IMR-90 (cell line): ENCODE measurements at regions not wholly inside any gene's neighbourhood (a gene's known extent, or its start where the extent isn't known, plus 50 kb on each side); places are given as distances from the start of the nearest gene placed in this dataset.

Source experiments
- ATAC-seq: fragments of 200-7000 bp; cut with Tn5 transposase; 2 replicates; pipeline ENCODE4 v1.9.1; 2020; ENCODE audit warnings: low read depth, mild to moderate bottlenecking, moderate library complexity
- BruUV-seq: library from RNA; stranded (reverse); fragments of 400-500 nt; replicated peaks from 2 replicates; lab custom pipeline; 2021; lab: Mats Ljungman, UMichigan
- CTCF ChIA-PET: fragments of 300-600 bp; formaldehyde crosslinking; extraction: SDS; loops from one replicate; lab custom pipeline; 2021; ENCODE audit warnings: antibody characterized with exemption; lab: Yijun Ruan, JAX
- POLR2A ChIA-PET: fragments of 300-600 bp; sonication (Branson Sonifier 250); formaldehyde crosslinking; loops from one replicate; lab custom pipeline; 2022; ENCODE audit warnings: antibody characterized with exemption; ENCODE audit not compliant: unreplicated experiment; lab: Charles Lee
- DNase-seq: peaks from one replicate; pipeline ENCODE4 v3.0.0; 2013
- H2AFZ ChIP-seq: replicated peaks from 2 replicates; pipeline ENCODE3; 2013; ENCODE audit warnings: low read length, mild to moderate bottlenecking; ENCODE audit not compliant: poor library complexity
- H2AK5ac ChIP-seq: 2 replicates; pipeline ENCODE4 v1.6.1; 2013; ENCODE audit warnings: low read depth, low read length, inconsistent platforms
- H2AK9ac ChIP-seq: replicated peaks from 2 replicates; pipeline ENCODE3; 2013; ENCODE audit warnings: mild to moderate bottlenecking, low read depth, low read length, moderate library complexity; ENCODE audit not compliant: poor library complexity
- H2BK120ac ChIP-seq: 2 replicates; pipeline ENCODE4 v1.6.1; 2013; ENCODE audit warnings: low read depth, low read length, inconsistent platforms
- H2BK15ac ChIP-seq: 3 replicates; pipeline ENCODE4 v1.6.1; 2013; ENCODE audit warnings: low read depth, low read length, inconsistent platforms
- H2BK20ac ChIP-seq: 2 replicates; pipeline ENCODE4 v1.6.1; 2013; ENCODE audit warnings: low read depth, mild to moderate bottlenecking, inconsistent platforms, low read length, moderate library complexity
- H2BK5ac ChIP-seq: 2 replicates; pipeline ENCODE4 v1.6.1; 2013; ENCODE audit warnings: mild to moderate bottlenecking, low read depth, low read length, inconsistent platforms; ENCODE audit not compliant: poor library complexity, severe bottlenecking
- H3K14ac ChIP-seq: replicated peaks from 2 replicates; pipeline ENCODE4 v1.6.1; 2013; ENCODE audit warnings: low read depth, low read length, inconsistent platforms
- H3K18ac ChIP-seq: 2 replicates; pipeline ENCODE4 v1.6.1; 2013; ENCODE audit warnings: low read depth, low read length, control low read depth
- H3K23ac ChIP-seq: 2 replicates; pipeline ENCODE4 v1.6.1; 2013; ENCODE audit warnings: low read depth, low read length, inconsistent platforms
- H3K27ac ChIP-seq: 2 replicates; pipeline ENCODE4 v1.5.1; 2013; ENCODE audit warnings: mild to moderate bottlenecking, control low read depth, low read length; ENCODE audit not compliant: insufficient read depth
- H3K27me3 ChIP-seq: 2 replicates; pipeline ENCODE4 v1.6.1; 2013; ENCODE audit warnings: low read length; ENCODE audit not compliant: control insufficient read depth, insufficient read depth
- H3K36me3 ChIP-seq: 2 replicates; pipeline ENCODE4 v1.6.1; 2013; ENCODE audit warnings: low read length, mixed read lengths; ENCODE audit not compliant: control insufficient read depth, insufficient read depth
- H3K4ac ChIP-seq: 2 replicates; pipeline ENCODE4 v1.6.1; 2013; ENCODE audit warnings: low read depth, low read length, inconsistent platforms
- H3K4me1 ChIP-seq: 2 replicates; pipeline ENCODE4 v1.6.1; 2013; ENCODE audit warnings: low read length, mixed read lengths; ENCODE audit not compliant: control insufficient read depth, insufficient read depth
- H3K4me2 ChIP-seq: 2 replicates; pipeline ENCODE4 v1.6.1; 2013; ENCODE audit warnings: low read depth, mild to moderate bottlenecking, control low read depth, low read length, moderate library complexity
- H3K4me3 ChIP-seq: 2 replicates; pipeline ENCODE4 v1.5.1; 2013; ENCODE audit warnings: low read depth, mild to moderate bottlenecking, control low read depth, low read length, moderate library complexity; ENCODE audit not compliant: insufficient read depth
- H3K56ac ChIP-seq: 2 replicates; pipeline ENCODE4 v1.6.1; 2013; ENCODE audit warnings: low read length, inconsistent platforms; ENCODE audit not compliant: insufficient read depth; ENCODE audit errors: extremely low read depth
- H3K79me1 ChIP-seq, 2 experiments: 2 replicates each; pipeline ENCODE4 v1.6.1; 2013; ENCODE audit warnings: low read length in 2 of 2, inconsistent platforms in 1 of 2, low read depth in 1 of 2
- H3K9ac ChIP-seq: 2 replicates; pipeline ENCODE4 v1.6.1; 2013; ENCODE audit warnings: low read depth, low read length, control low read depth
- H3K9me1 ChIP-seq: 2 replicates; pipeline ENCODE4 v1.6.1; 2013; ENCODE audit warnings: low read length, inconsistent platforms; ENCODE audit not compliant: insufficient read depth
- H3K9me3 ChIP-seq: 2 replicates; pipeline ENCODE4 v1.6.1; 2013; ENCODE audit warnings: low read length; ENCODE audit not compliant: control insufficient read depth, insufficient read depth
- H4K20me1 ChIP-seq: 2 replicates; pipeline ENCODE4 v1.6.1; 2013; ENCODE audit warnings: low read length, inconsistent platforms; ENCODE audit not compliant: insufficient read depth
- H4K5ac ChIP-seq: 2 replicates; pipeline ENCODE4 v1.6.1; 2013; ENCODE audit warnings: mild to moderate bottlenecking, low read depth, low read length, control low read depth
- H4K8ac ChIP-seq, 2 experiments: 2 replicates each; pipeline ENCODE4 v1.6.1; 2013; ENCODE audit warnings: low read depth in 2 of 2, low read length in 2 of 2, control low read depth in 1 of 2, inconsistent platforms in 1 of 2
- H4K91ac ChIP-seq: 2 replicates; pipeline ENCODE4 v1.6.1; 2013; ENCODE audit warnings: low read depth, low read length, inconsistent platforms; ENCODE audit not compliant: insufficient read depth
- BHLHE40 ChIP-seq: fragments of 150-350 bp; IDR thresholded peaks from 2 replicates; pipeline ENCODE4 v1.6.1; 2016; ENCODE audit warnings: mild to moderate bottlenecking, low read depth, low read length
- CEBPB ChIP-seq: IDR thresholded peaks from 2 replicates; pipeline ENCODE4 v1.6.1; 2012; ENCODE audit warnings: low read depth, low read length, improper control_type of control experiment
- CHD1 ChIP-seq: IDR thresholded peaks from 2 replicates; pipeline ENCODE4 v1.6.1; 2012; ENCODE audit warnings: low read depth, low read length, improper control_type of control experiment
- FOS ChIP-seq: fragments of 150-350 bp; IDR thresholded peaks from 2 replicates; pipeline ENCODE4 v1.6.1; 2016; ENCODE audit warnings: low read depth, low read length
- MAFK ChIP-seq: IDR thresholded peaks from 2 replicates; pipeline ENCODE4 v1.6.1; 2012; ENCODE audit warnings: low read depth, low read length, improper control_type of control experiment
- MAZ ChIP-seq: IDR thresholded peaks from 2 replicates; pipeline ENCODE4 v1.6.1; 2012; ENCODE audit warnings: low read depth, mild to moderate bottlenecking, low read length, improper control_type of control experiment, moderate library complexity, borderline replicate concordance
- MXI1 ChIP-seq: IDR thresholded peaks from 2 replicates; pipeline ENCODE4 v1.6.1; 2012; ENCODE audit warnings: low read depth, mild to moderate bottlenecking, low read length, moderate library complexity, borderline replicate concordance
- NFE2L2 ChIP-seq: fragments of 150-350 bp; IDR thresholded peaks from 2 replicates; pipeline ENCODE4 v1.6.1; 2016; ENCODE audit warnings: low read depth, mild to moderate bottlenecking, low read length
- POLR2A ChIP-seq: IDR thresholded peaks from 2 replicates; pipeline ENCODE4 v1.6.1; 2012; ENCODE audit warnings: mild to moderate bottlenecking, low read depth, low read length
- RAD21 ChIP-seq: IDR thresholded peaks from 2 replicates; pipeline ENCODE4 v1.6.1; 2012; ENCODE audit warnings: low read length, improper control_type of control experiment
- RCOR1 ChIP-seq: IDR thresholded peaks from 2 replicates; pipeline ENCODE4 v1.6.1; 2012; ENCODE audit warnings: mild to moderate bottlenecking, low read length, improper control_type of control experiment; ENCODE audit not compliant: insufficient replicate concordance
- RFX5 ChIP-seq: IDR thresholded peaks from 2 replicates; pipeline ENCODE4 v1.8.0; 2012; ENCODE audit warnings: low read depth, mild to moderate bottlenecking, low read length, moderate library complexity
- SMC3 ChIP-seq: fragments of 150-350 bp; IDR thresholded peaks from 2 replicates; pipeline ENCODE4 v1.6.1; 2016; ENCODE audit warnings: low read depth, mild to moderate bottlenecking, antibody characterized with exemption, low read length, moderate library complexity
- USF2 ChIP-seq: fragments of 150-350 bp; IDR thresholded peaks from 2 replicates; pipeline ENCODE4 v1.6.1; 2017; ENCODE audit warnings: mild to moderate bottlenecking, antibody characterized with exemption, low read length, low read depth
- WGBS, 2 experiments: methylation state at CpG; one replicate each; pipeline versions ENCODE4 v1.1.5 to v1.1.7; 2013; ENCODE audit warnings: missing lambda C conversion rate in 2 of 2; ENCODE audit not compliant: insufficient read length in 1 of 2; ENCODE audit errors: extremely low coverage in 2 of 2; 5-methylcytosine and 5-hydroxymethylcytosine counted together
- dilution Hi-C: fragments of 300-500 bp; cut with HindIII; formaldehyde crosslinking; loops from one replicate; pipeline ENCODE4 v1.14.3; 2018; ENCODE audit warnings: low sequenced_read_pairs; ENCODE audit not compliant: unreplicated experiment
- in situ Hi-C: fragments of 300-500 bp; cut with MboI; formaldehyde crosslinking; loops from 3 replicates; pipeline ENCODE4 v1.14.3; 2019; ENCODE audit warnings: low sequenced_read_pairs, inconsistent platforms, mixed read lengths
- intact Hi-C: fragments of 100-400 bp; cut with micrococcal nuclease; formaldehyde crosslinking; loops from 2 replicates; pipeline ENCODE4 v1.10.0; 2022
- TF ChIP-seq, protein P1 (sequence below): conservative IDR thresholded peaks from 2 replicates; pipeline ENCODE4 v1.5.1; 2012; ENCODE audit warnings: mild to moderate bottlenecking, low read depth, low read length, improper control_type of control experiment
- TF ChIP-seq, protein P2 (sequence below): fragments of 150-350 bp; IDR thresholded peaks from 2 replicates; pipeline ENCODE4 v1.6.1; 2016; ENCODE audit warnings: low read depth, mild to moderate bottlenecking, low read length, moderate library complexity, borderline replicate concordance

- TF ChIP-seq, protein P1, sequence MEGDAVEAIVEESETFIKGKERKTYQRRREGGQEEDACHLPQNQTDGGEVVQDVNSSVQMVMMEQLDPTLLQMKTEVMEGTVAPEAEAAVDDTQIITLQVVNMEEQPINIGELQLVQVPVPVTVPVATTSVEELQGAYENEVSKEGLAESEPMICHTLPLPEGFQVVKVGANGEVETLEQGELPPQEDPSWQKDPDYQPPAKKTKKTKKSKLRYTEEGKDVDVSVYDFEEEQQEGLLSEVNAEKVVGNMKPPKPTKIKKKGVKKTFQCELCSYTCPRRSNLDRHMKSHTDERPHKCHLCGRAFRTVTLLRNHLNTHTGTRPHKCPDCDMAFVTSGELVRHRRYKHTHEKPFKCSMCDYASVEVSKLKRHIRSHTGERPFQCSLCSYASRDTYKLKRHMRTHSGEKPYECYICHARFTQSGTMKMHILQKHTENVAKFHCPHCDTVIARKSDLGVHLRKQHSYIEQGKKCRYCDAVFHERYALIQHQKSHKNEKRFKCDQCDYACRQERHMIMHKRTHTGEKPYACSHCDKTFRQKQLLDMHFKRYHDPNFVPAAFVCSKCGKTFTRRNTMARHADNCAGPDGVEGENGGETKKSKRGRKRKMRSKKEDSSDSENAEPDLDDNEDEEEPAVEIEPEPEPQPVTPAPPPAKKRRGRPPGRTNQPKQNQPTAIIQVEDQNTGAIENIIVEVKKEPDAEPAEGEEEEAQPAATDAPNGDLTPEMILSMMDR = no peak
- no peak for TF ChIP-seq CHD1
- TF ChIP-seq USF2 = no peak
- TF ChIP-seq NFE2L2 = no peak
- no peak for TF ChIP-seq RAD21
- no peak for TF ChIP-seq MAZ
- no peak for TF ChIP-seq MXI1
- TF ChIP-seq MAFK = no peak
- TF ChIP-seq, protein P2, sequence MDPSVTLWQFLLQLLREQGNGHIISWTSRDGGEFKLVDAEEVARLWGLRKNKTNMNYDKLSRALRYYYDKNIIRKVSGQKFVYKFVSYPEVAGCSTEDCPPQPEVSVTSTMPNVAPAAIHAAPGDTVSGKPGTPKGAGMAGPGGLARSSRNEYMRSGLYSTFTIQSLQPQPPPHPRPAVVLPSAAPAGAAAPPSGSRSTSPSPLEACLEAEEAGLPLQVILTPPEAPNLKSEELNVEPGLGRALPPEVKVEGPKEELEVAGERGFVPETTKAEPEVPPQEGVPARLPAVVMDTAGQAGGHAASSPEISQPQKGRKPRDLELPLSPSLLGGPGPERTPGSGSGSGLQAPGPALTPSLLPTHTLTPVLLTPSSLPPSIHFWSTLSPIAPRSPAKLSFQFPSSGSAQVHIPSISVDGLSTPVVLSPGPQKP = no peak
- TF ChIP-seq BHLHE40 = no peak
- TF ChIP-seq SMC3 = no peak
- no peak for TF ChIP-seq RCOR1
- TF ChIP-seq POLR2A = no peak
- no peak for TF ChIP-seq CEBPB
- TF ChIP-seq RFX5 = no peak
- no peak for TF ChIP-seq FOS
- Histone ChIP-seq H4K5ac (no peak overlapping the region), H2BK120ac (no peak overlapping the region), H3K79me1 (no peaks in the 10 kb centered on the region), H3K23ac (no peak overlapping the region), H3K14ac (no peak overlapping the region), H2BK15ac (no peak overlapping the region), H3K9me3 (peaks cover 8% of the 10 kb centered on the region), H3K18ac (no peak overlapping the region), H2AFZ (no peak overlapping the region), H2BK20ac (no peak overlapping the region), H3K4me1 (no peaks in the 10 kb centered on the region), H3K27ac (no peak overlapping the region), H3K4ac (no peak overlapping the region), H3K9me1 (no peaks in the 10 kb centered on the region), H3K27me3 (no peaks in the 10 kb centered on the region), H2BK5ac (no peak overlapping the region), H4K20me1 (no peaks in the 10 kb centered on the region), H2AK5ac (no peak overlapping the region), H3K36me3 (no peaks in the 10 kb centered on the region), H3K4me2 (no peak overlapping the region), H3K56ac (no peak overlapping the region), H3K4me3 (no peak overlapping the region), H4K91ac (no peak overlapping the region), H4K8ac (no peak overlapping the region), H2AK9ac (no peak overlapping the region), H3K9ac (no peak overlapping the region)
- no TSS peak for BruUV-seq
- CTCF ChIA-PET = no interaction called here
- ATAC-seq (no peak), DNase-seq (no peak)
- WGBS, 2 experiments = no CpG with 5 or more reads among the region's 6 CpGs
- in situ Hi-C loops = no loop called here
- intact Hi-C loops = no loop called here
- dilution Hi-C loops = no loop called here
- POLR2A ChIA-PET = no interaction called here
Observed at GRCh38 chr14:81613341-81614045, 79.8 kb upstream of the SEL1L start.
